AG09319 (cell line): ENCODE measurements at regions not wholly inside any gene's neighbourhood (a gene's known extent, or its start where the extent isn't known, plus 50 kb on each side); places are given as distances from the start of the nearest gene placed in this dataset.

ENCODE experiments used
- DNase-seq: peaks from one replicate; pipeline ENCODE4 v3.0.0-alpha.2; 2010; ENCODE audit warnings: low read depth; ENCODE audit errors: extremely low read depth
- CTCF ChIP-seq: IDR thresholded peaks from 2 replicates; pipeline ENCODE4 v1.5.1; 2011; ENCODE audit warnings: low read depth, mild to moderate bottlenecking, inconsistent platforms, low read length, moderate library complexity

DNA sequence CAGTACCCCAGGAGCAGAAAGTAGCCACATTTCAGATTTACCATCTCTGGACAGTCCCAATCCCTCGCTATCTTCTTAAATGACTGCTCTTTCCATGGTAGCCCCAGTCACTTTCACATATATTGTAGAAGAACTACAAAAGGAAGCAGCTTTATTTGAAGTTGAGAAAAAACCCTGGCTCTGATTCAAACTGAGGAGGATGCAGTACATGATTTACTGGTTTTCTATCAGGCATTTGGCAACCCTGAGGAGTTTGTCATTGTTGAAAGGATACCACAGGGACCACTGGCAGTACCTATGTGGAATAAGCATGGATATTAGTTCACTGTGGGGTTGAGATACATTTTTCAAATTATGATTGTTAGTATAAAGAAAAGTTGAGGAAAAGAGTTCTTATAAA, 640.9 kb upstream of the SETBP1 start:
- no peak for DNase-seq
- TF ChIP-seq CTCF: no peak

DNA sequence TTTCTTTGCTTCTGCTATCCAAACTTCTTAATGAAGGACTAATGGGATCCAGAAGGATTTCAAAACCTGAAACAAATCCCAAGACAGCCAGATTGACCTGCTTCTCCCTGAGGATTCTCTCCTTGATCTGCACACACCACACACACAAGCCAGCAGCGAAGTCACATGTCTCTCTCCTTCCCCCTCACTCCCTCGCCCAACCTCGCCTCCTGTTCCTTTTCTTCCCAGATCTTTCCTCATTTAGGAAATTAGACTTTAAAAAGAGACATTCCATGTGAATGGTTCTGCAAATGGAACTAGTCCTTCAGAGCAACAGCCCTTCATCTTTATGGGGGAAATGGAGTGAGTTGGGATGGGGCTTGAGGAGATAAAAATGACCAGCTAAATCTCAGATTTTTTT, 639.1 kb upstream of the SETBP1 start:
- DNase-seq: no peak
- no peak for TF ChIP-seq CTCF

DNA sequence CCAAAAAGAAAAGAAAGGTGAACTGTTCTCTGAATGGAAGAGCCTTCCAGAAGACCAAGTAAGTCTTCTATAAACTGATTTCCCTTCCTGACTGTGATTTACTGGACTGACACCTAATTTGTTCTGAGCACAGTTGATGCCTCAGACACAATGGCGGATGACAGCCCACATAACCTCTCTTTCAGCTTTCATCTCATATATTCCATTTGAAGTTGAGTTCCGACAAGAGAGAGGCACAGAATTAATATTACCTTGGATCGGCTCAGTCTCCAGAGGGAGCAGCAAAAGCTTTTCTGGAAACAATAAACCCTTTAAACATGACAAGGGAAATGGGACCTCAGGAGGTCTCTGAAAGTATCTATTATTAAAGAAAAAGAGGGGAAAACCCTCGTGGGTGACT, 638.7 kb upstream of the SETBP1 start:
- DNase-seq: no peak
- TF ChIP-seq CTCF: no peak

GRCh38 chr18:44046376-44046975, 634.2 kb upstream of the SETBP1 start:
- TF ChIP-seq CTCF: no peak
- no peak for DNase-seq

DNA sequence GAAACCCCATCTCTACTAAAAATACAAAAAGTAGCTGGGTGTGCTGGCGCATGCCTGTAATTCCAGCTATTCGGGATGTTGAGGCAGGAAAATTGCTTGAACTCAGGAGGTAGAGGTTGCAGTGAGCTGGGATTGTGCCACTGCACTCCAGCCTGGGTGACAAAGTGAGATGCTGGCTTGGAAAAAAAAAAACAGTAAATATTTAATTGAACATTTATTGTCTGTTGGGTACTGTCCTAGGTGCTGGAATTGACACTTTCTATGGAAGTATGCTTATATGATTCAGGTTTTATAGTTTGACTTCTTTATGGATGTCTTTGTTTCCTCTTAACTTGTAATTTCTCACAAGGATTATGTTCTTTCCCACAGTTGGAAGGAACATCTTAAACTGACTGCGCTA, 633.1 kb upstream of the SETBP1 start:
- no peak for DNase-seq
- no peak for TF ChIP-seq CTCF

GRCh38 chr18:44048435-44048834, 632.3 kb upstream of the SETBP1 start:
- no peak for DNase-seq
- no peak for TF ChIP-seq CTCF

DNA sequence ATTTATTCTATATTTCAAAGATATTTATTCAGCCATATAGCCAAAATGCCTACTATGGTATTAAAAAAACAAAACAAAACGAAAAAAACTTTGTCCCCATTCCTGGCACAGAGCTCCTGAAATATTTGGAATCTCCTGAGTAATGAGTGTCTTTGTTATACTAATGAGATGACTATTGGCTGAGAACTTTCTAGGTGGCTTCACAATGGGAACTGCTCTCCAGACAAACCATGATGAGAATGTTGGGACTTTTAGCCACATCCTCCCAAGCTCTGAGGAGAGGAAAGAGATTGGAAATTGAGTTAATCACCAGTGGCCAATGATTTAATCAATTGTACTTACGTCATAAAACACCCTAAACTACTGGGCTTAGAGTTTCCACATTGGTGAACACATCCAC, 631.8 kb upstream of the SETBP1 start:
- DNase-seq: no peak
- no peak for TF ChIP-seq CTCF
